Lung (tissue), 11 donors: ENCODE measurements at regions not wholly inside any gene's neighbourhood (a gene's known extent, or its start where the extent isn't known, plus 50 kb on each side); places are given as distances from the start of the nearest gene placed in this dataset.

Source experiments
- ATAC-seq: fragments of 200-7000 bp; cut with Tn5 transposase; one replicate; pipeline ENCODE4 v1.9.1; 2020; ENCODE audit warnings: moderate number of reproducible peaks; ENCODE audit not compliant: insufficient read depth, low FRiP score
- DNase-seq, 3 donors: peaks; one replicate each; pipeline ENCODE4 v3.0.0-alpha.2; 2013 to 2017
- H3K27ac ChIP-seq, 2 donors: one replicate each; pipeline ENCODE4 v1.5.1; 2013; ENCODE audit warnings: mild to moderate bottlenecking in 2 of 2, moderate library complexity in 2 of 2, control low read depth in 1 of 2, inconsistent platforms in 1 of 2, low read depth in 1 of 2, low read length in 1 of 2
- H3K27me3 ChIP-seq, 3 donors: one replicate each; pipeline ENCODE4 v1.5.1; 2013; ENCODE audit warnings: low read length in 2 of 3; ENCODE audit not compliant: control insufficient read depth in 3 of 3, insufficient read depth in 3 of 3
- H3K36me3 ChIP-seq, 4 donors: one replicate each; pipeline ENCODE4 v1.5.1; 2013; ENCODE audit warnings: low read length in 4 of 4, mild to moderate bottlenecking in 1 of 4, moderate library complexity in 1 of 4; ENCODE audit not compliant: control insufficient read depth in 4 of 4, insufficient read depth in 4 of 4
- H3K4me1 ChIP-seq, 5 donors: one replicate each; pipeline ENCODE4 v1.5.1; 2013; ENCODE audit warnings: low read length in 5 of 5, mild to moderate bottlenecking in 2 of 5, moderate library complexity in 1 of 5; ENCODE audit not compliant: control insufficient read depth in 5 of 5, insufficient read depth in 5 of 5
- H3K4me3 ChIP-seq: one replicate; pipeline ENCODE4 v1.5.1; 2013; ENCODE audit warnings: mild to moderate bottlenecking, control low read depth, moderate library complexity
- H3K9ac ChIP-seq, 2 donors: one replicate each; pipeline ENCODE4 v1.5.1; 2013; ENCODE audit warnings: low read length in 2 of 2, control low read depth in 1 of 2; ENCODE audit not compliant: insufficient read depth in 1 of 2
- H3K9me3 ChIP-seq, 4 donors: one replicate each; pipeline ENCODE4 v1.5.1; 2013; ENCODE audit warnings: low read length in 3 of 4, mild to moderate bottlenecking in 1 of 4, moderate library complexity in 1 of 4; ENCODE audit not compliant: control insufficient read depth in 4 of 4, insufficient read depth in 3 of 4
- CTCF ChIP-seq: IDR thresholded peaks from 2 replicates; pipeline ENCODE4 v1.5.1; 2012; ENCODE audit warnings: mild to moderate bottlenecking; ENCODE audit errors: control extremely low read depth, extremely low read depth
- WGBS, 2 donors: extraction: QIAGEN DNeasy Blood & Tissue Kit; methylation state at CpG; one replicate each; pipeline ENCODE4 v1.1.7; 2013; 5-methylcytosine and 5-hydroxymethylcytosine counted together
- donor health status: control.
- donor health status: control.
- donor health status: Bipolar disorder and iron deficiency.
- donor health status: healthy.
- donor health status: DM: yes; HTN: yes; CAD: no.

GRCh38 chr20:51335329-51335841 lies 207.1 kb downstream of the NFATC2 start:
- Histone ChIP-seq H3K27ac (no peak overlapping the region), H3K4me1 (no peaks in the 10 kb centered on the region), H3K9ac (no peak overlapping the region), H3K36me3 (no peaks in the 10 kb centered on the region), H3K9me3 (no peaks in the 10 kb centered on the region), H3K27me3 (no peaks in the 10 kb centered on the region), H3K4me3 (no peak overlapping the region)
- DNase-seq (no peak), ATAC-seq (no peak)
- no peak for TF ChIP-seq CTCF
- WGBS, 2 donors = 64 to 82% methylated on average over 8 of the region's 8 CpGs

GRCh38 chr20:51334609-51335008 lies 207.9 kb downstream of the NFATC2 start:
- Histone ChIP-seq H3K9ac (no peak overlapping the region), H3K4me3 (no peak overlapping the region), H3K4me1 (no peaks in the 10 kb centered on the region), H3K36me3 (no peaks in the 10 kb centered on the region), H3K27me3 (no peaks in the 10 kb centered on the region), H3K9me3 (no peaks in the 10 kb centered on the region), H3K27ac (no peak overlapping the region)
- ATAC-seq = no peak
- DNase-seq = no peak
- 83 to 85% methylated on average over 9 of the region's 9 CpGs for WGBS, 2 donors
- TF ChIP-seq CTCF = no peak

GRCh38 chr20:51333971-51334370 lies 208.5 kb downstream of the NFATC2 start:
- no peaks in the 10 kb centered on the region for H3K27me3 ChIP-seq
- 90 to 92% methylated on average over 14 of the region's 14 CpGs for WGBS, 2 donors

More at GRCh38 chr20:51333971-51334370, 208.5 kb downstream of the NFATC2 start:
- no peaks in the 10 kb centered on the region for H3K4me1 ChIP-seq
- no peak overlapping the region for H3K27ac ChIP-seq
- no peak overlapping the region for H3K4me3 ChIP-seq
- ATAC-seq (no peak), DNase-seq (no peak)
- H3K9ac ChIP-seq = no peak overlapping the region
- TF ChIP-seq CTCF = no peak
- no peaks in the 10 kb centered on the region for H3K36me3 ChIP-seq
- H3K9me3 ChIP-seq = no peaks in the 10 kb centered on the region
